ENCODE measurements at regions not wholly inside any gene's neighbourhood (a gene's known extent, or its start where the extent isn't known, plus 50 kb on each side); places are given as distances from the start of the nearest gene placed in this dataset.
"Not testable (repeated sequence)": the region's sequence is repeated elsewhere in the genome, so short reads cannot be mapped to it uniquely, and the experiment has no call there.

DNA sequence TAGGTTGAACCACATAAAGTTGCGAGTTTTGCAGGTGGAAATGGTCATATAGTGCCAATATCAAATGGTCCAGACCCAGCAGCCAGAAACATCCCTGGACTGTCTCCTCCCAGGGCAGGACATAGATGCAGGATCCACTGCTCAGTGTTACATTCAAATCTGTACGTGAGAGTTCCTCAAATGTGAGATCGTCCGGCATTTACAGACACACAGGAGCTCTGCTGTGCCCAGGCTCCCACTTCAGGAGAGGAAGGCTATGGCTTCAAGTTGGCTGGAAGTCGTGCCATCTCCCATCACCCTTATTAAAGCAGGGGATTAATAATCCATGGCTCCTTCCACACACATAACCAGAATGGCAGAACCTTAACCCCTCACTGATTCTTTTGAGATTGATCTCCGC lies 688.2 kb upstream of the HS6ST1 start:
- Mint-ChIP-seq H3K4me1 (no peaks in the 10 kb centered on the region), H3K36me3 (no peaks in the 10 kb centered on the region), H3K9me3 (peaks cover 3% of the 10 kb centered on the region), H3K4me3 (no peak overlapping the region), H3K27ac (no peak overlapping the region), H3K27me3 (peaks cover 23% of the 10 kb centered on the region)
- ATAC-seq: no peak

DNA sequence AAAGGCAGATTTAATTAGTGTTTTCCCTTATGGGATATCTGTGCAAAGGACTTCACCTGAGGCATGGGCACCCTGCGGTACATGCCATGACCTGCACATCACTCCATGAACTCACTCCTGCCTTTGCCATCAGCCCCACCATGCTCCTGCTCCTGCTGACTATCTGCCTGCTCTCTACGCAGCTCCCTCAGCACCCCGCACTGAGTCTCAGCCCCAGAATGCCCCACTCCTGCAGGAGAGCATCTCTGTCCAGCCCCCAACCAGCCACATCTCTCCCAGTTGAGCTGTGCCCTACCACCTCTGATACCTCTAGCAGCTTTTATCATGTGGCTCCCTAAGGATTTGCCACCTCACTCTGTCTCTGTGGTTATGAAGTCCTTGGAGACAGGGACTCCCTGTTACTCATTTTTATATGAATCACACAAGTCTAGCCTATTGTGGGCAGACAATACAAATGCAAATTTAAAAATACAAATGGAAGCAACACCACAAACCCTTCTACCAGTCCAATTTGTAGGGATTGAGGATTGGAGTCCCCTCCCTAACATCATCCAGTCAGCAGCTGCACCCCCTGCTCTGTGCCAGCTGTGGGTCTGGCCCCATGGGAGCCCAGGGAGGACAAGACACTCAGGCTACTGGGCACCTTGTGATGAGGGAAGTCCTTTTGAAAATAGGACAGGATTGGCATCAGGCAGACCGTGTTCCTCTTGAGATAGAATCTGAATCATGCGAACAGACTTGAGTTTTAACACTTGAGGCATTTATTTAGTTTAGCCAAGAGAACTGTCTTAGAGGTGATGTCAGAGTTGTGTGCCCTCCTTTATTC lies 689.6 kb upstream of the HS6ST1 start:
- no peak for ATAC-seq
- no peaks in the 10 kb centered on the region for H3K4me1 Mint-ChIP-seq
- H3K36me3 Mint-ChIP-seq: no peaks in the 10 kb centered on the region
- H3K27me3 Mint-ChIP-seq: peaks cover 23% of the 10 kb centered on the region
- no peak overlapping the region for H3K27ac Mint-ChIP-seq
- no peaks in the 10 kb centered on the region for H3K9me3 Mint-ChIP-seq
- no peak overlapping the region for H3K4me3 Mint-ChIP-seq

DNA sequence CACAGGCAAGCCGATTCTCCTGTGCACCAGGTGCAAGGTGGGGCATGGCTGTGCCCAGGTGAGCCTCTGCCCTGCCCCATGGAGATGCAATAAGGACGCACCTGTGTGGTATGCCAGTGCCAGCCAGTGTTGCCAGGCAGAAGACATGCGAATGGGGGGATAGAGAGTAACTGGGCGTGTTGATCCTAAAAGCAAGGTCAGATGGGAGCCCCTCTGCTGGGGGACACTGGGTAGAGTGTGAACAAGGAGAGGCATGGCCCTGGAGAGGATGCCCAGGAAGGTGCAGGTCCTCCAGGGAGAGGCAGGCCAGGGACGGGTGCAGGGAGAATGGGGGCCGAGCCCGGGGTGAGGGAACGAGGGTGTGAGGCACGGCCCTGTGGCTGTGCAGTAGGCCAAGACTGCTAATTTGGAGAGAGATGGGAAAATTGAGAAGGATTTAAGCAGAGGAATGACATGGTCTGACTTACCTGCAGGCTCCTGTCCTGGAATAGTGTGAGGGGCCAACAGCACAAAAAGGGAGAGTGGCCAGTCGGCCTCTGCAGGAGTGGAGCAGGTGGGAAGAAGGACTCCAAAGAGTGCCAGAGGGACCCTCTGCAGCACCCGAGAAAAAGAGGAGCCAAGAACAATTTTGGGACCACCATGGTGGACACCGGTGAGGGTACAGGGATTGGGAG lies 690.4 kb upstream of the HS6ST1 start:
- Mint-ChIP-seq H3K4me1 (no peaks in the 10 kb centered on the region), H3K9me3 (no peaks in the 10 kb centered on the region), H3K27me3 (peaks cover 23% of the 10 kb centered on the region), H3K4me3 (no peak overlapping the region), H3K36me3 (no peaks in the 10 kb centered on the region), H3K27ac (no peak overlapping the region)
- ATAC-seq: no peak

DNA sequence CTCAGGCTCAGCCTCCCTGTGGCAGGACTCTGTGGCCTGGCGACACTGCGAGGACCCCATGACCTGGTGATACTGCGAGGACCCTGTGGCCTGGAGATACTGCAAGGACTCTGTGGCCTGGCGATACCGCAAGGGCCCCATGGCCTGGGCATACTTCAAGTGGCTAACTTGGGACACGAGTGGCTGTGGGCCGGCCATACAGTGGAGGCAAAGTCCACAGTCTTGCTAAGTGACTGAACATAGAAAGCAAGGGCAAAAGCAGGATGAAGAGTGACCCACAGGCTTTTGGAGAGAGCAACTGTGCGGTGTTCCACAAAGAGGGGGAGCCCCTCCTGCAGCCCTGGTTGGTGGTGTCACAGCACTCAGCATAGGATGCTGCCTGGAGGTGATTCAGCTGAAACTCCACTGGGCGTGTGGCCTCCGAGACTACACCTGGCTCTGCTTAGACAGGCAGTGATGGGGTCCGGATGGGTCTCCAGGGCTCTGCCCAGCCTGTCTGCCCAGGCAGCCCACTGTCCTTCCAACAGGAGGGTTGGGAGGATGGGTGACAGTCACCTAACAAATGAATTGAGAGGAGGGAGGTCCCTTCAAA lies 691.0 kb upstream of the HS6ST1 start:
- Mint-ChIP-seq H3K27ac (no peak overlapping the region), H3K4me3 (no peak overlapping the region), H3K36me3 (no peaks in the 10 kb centered on the region), H3K27me3 (peaks cover 19% of the 10 kb centered on the region), H3K4me1 (no peaks in the 10 kb centered on the region), H3K9me3 (no peaks in the 10 kb centered on the region)
- no peak for ATAC-seq

DNA sequence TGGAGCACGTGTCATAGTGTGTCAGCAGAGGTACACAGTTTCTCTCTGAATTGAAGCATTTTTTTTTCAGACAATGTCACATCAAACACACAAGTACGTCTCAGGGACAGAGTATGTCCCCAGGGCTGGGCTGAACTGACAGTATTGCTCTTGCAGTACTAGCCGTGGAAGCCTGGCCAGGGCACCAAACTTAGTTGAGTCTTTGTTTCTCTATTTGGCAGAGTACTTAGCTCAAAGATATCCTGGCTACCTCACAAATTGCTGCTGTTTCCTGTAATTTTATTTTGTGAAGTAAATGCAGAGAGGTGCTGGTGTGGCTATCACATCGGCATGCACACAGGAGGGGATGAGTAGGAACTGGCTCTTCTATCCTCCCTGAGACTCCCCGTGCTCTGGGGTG lies 691.6 kb upstream of the HS6ST1 start:
- ATAC-seq: no peak
- H3K27ac Mint-ChIP-seq: no peak overlapping the region
- no peaks in the 10 kb centered on the region for H3K4me1 Mint-ChIP-seq
- no peaks in the 10 kb centered on the region for H3K9me3 Mint-ChIP-seq
- H3K27me3 Mint-ChIP-seq: peaks cover 14% of the 10 kb centered on the region
- H3K36me3 Mint-ChIP-seq: no peaks in the 10 kb centered on the region
- no peak overlapping the region for H3K4me3 Mint-ChIP-seq

DNA sequence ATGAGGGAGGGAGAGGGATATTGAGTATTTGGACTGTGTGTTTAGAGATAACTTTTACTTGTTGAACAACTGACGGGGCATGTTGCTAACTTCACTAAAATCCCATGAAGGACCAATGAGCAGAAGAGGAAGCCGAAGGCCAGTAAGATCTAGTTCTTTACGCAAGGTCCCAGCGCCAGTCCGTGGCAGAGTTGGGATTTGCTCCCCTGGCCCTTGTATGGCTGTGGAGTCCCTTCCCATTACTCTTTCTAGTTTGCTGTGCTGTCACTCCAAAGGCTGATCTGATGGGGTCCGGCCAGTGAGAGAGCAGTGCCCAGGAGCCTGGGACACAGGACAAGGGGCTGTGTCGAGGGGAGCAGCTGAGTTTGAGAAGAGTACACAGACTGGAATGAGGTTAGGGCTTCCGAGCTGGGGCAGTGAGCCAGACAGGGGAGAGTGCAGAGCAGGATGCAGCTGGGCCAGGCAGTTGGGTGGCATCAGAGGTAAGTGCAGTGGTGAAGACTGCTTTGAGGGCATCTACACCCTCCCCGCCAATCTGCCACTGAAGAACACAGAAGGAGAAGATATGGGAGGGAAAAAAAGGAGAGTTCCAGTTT lies 692.9 kb upstream of the HS6ST1 start:
- H3K36me3 Mint-ChIP-seq: no peaks in the 10 kb centered on the region
- H3K27ac Mint-ChIP-seq: no peak overlapping the region
- no peaks in the 10 kb centered on the region for H3K9me3 Mint-ChIP-seq
- H3K27me3 Mint-ChIP-seq: peaks cover 14% of the 10 kb centered on the region
- H3K4me1 Mint-ChIP-seq: no peaks in the 10 kb centered on the region
- no peak for ATAC-seq
- H3K4me3 Mint-ChIP-seq: no peak overlapping the region

DNA sequence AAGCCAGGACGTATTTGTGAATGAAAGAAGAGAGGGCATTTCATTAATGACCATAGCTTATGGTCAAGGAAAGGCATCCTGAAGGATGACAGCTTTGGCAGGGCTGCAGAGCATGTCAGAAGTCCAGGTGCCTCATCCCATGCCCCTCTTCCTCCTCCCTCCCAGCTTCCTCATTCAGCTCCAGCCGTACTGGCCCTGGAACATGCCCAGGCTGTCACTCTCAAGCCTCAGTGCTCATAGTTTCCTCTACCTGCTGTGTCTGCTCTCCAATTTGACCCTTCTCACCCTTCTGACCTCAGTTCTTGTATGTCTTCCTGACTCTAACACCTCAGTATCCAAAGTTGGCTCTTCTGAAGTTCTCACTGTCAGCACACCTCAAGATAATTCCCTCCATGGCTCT lies 695.8 kb upstream of the HS6ST1 start:
- H3K36me3 Mint-ChIP-seq: no peaks in the 10 kb centered on the region
- H3K4me1 Mint-ChIP-seq: no peaks in the 10 kb centered on the region
- H3K9me3 Mint-ChIP-seq: no peaks in the 10 kb centered on the region
- no peak overlapping the region for H3K4me3 Mint-ChIP-seq
- ATAC-seq: no peak
- H3K27me3 Mint-ChIP-seq: peaks cover 7% of the 10 kb centered on the region
- H3K27ac Mint-ChIP-seq: no peak overlapping the region

DNA sequence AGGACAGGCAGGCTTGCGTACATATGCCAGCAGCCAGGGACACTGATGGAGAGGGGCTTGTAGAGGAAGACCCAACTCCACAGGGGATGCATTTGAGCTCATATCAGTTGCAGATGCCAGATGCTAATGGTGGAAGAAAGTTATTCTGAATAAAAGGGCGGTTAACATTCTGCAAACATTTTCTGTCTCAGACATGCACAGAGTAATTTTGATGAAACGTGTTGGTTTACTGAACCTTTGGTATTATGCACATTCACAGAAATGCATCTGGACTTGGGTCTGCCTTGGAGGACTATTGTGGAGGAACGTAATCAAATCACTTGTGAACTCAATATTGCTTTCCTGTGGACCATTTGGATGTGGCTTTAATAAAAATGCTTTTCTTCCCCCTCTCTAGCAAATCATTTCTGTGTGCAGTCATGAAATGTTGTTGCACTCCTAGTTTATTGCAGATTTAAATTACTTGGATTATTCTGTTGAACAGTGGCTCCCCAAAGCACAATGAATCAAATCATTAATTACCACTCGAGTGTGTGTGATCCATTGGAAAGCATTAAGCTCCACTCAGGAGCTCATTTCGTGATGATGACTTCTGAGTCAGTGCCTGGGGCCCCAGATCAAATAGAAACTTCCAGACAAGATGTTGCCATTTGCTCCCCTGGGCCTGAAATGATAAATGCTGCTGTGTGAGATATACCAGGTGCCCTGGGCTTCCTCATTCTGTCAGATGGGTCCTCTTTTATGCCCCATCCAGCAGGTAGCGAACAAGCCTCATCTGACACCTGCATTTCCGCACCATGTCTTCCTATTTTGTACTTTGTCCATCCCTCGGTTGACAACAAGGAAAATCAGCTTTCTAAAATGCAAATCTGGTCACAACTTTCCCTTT lies 697.0 kb upstream of the HS6ST1 start:
- no peak for ATAC-seq
- H3K4me1 Mint-ChIP-seq: no peaks in the 10 kb centered on the region
- no peaks in the 10 kb centered on the region for H3K9me3 Mint-ChIP-seq
- H3K27me3 Mint-ChIP-seq: peaks cover 7% of the 10 kb centered on the region
- H3K27ac Mint-ChIP-seq: no peak overlapping the region
- H3K36me3 Mint-ChIP-seq: no peaks in the 10 kb centered on the region
- no peak overlapping the region for H3K4me3 Mint-ChIP-seq

DNA sequence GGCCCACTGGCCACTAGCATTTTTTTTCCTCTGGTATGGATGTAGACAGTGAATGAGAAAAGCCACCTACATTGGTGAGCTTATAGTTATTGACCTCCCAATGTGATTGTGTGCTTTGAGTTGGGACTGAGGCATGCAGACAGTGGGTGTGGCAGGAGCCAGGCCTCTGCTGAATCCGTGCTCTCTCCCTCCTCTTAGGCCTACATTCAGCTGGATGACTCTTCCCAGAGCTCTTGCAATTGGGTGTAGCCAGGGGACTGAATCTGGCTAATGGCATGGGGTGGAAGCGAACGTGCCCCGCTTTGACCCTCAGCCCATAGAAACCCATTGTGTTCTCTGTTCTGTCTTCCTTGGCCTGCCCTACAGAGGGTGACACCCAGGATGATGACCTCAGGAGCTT lies 698.3 kb upstream of the HS6ST1 start:
- Mint-ChIP-seq H3K27ac (no peak overlapping the region), H3K9me3 (no peaks in the 10 kb centered on the region), H3K27me3 (peaks cover 7% of the 10 kb centered on the region), H3K4me3 (no peak overlapping the region), H3K36me3 (no peaks in the 10 kb centered on the region), H3K4me1 (no peaks in the 10 kb centered on the region)
- no peak for ATAC-seq

DNA sequence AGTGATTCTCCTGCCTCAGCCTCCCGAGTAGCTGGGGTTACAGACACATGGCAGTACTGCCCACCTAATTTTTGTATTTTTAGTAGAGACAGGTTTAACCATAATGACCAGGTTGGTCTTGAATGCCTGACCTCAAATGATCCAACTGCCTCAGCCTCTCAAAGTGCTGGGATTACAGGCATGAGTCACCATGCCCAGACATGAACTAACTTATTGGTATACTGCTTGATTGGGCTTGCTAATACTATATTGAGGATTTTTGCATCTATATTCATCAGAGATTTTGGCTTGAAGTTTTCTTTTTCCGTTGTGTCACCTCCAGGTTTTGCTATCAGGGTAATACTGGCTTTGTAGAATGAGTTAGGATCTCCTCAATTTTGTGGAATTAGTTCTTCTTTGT lies 706.1 kb upstream of the HS6ST1 start:
- no peak for ATAC-seq
- no peak overlapping the region for H3K27ac Mint-ChIP-seq
- no peaks in the 10 kb centered on the region for H3K36me3 Mint-ChIP-seq
- H3K4me3 Mint-ChIP-seq: no peak overlapping the region
- peaks cover 11% of the 10 kb centered on the region for H3K9me3 Mint-ChIP-seq
- H3K27me3 Mint-ChIP-seq: peaks cover 11% of the 10 kb centered on the region
- no peaks in the 10 kb centered on the region for H3K4me1 Mint-ChIP-seq

DNA sequence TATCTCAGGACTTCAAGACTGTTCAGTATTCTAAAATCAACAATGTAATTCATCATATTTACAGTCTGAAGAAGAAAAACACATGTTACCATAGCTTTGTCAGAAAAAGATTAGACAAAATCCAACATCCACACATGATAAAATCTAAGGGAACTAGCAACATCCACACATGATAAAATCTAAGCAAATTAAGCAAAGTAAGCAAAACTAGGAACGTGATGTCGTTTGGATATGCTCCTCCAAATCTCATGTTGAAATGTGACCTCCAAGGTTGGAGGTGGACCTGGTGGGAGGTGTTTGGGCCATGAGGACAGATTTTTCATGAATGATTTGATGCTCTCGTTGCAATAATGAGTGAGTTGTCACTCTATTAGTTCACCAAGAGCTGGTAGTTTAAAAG lies 717.3 kb upstream of the HS6ST1 start:
- Mint-ChIP-seq H3K27ac (no peak overlapping the region), H3K4me1 (no peaks in the 10 kb centered on the region)

DNA sequence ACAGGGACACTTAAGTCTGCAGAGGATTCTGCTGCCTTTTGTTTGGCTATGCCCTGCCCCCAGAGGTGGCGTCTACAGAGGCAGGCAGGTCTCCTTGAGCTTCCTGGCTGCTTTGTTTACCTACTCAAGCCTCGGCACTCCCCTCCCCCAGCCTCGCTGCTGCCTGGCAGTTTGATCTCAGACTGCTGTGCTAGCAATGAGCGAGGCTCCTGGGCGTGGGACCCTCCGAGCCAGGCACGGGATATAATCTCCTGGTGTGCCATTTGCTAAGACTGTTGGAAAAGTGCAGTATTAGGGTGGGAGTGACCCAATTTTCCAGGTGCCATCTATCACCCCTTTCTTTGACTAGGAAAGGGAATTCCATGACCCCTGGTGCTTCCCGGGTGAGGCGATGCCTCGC lies 725.0 kb upstream of the HS6ST1 start:
- ATAC-seq, H3K27ac Mint-ChIP-seq, H3K27me3 Mint-ChIP-seq, H3K4me1 Mint-ChIP-seq, H3K4me3 Mint-ChIP-seq, H3K36me3 Mint-ChIP-seq: not testable (repeated sequence)
- peaks cover 14% of the 10 kb centered on the region for H3K9me3 Mint-ChIP-seq

More for the DNA sequence above, 717.3 kb upstream of the HS6ST1 start:
- Mint-ChIP-seq H3K9me3 (peaks cover 4% of the 10 kb centered on the region), H3K4me3 (no peak overlapping the region), H3K36me3 (no peaks in the 10 kb centered on the region), H3K27me3 (peaks cover 9% of the 10 kb centered on the region)
- ATAC-seq: no peak

DNA sequence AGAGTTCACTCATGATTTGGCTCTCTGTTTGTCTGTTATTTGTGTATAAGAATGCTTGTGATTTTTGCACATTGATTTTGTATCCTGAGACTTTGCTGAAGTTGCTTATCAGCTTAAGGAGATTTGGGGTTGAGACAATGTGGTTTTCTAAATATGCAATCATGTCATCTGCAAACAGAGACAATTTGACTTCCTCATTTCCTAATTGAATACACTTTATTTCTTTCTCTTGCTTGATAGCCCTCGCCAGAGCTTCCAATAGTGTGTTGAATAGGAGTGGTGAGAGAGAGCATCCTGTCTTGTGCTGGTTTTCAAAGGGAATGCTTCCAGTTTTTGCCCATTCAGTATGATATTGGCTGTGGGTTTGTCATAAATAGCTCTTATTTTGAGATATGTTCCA lies 727.8 kb upstream of the HS6ST1 start:
- not testable (repeated sequence) for H3K36me3 Mint-ChIP-seq, H3K4me3 Mint-ChIP-seq, H3K9me3 Mint-ChIP-seq, H3K27ac Mint-ChIP-seq, H3K27me3 Mint-ChIP-seq, ATAC-seq, H3K4me1 Mint-ChIP-seq

DNA sequence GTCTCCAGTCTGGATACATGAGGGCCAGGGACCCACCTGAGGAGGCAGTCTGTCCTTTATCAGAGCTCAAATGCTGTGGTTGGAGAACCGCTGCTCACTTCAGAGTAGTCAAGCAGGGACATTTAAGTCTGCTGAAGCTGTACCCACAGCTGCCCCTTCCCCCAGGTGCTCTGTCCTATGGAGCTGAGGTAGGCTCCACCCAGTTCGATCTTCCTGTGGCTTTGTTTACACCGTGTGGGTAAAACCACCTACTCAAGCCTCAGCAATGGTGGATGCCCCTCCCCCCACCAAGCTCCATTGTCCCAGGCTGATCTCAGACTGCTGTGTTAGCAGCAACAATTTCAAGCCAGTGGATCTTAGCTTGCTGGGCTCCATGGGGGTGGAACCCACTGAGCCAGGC lies 731.4 kb upstream of the HS6ST1 start:
- H3K36me3 Mint-ChIP-seq: no peaks in the 10 kb centered on the region
- no peaks in the 10 kb centered on the region for H3K27me3 Mint-ChIP-seq
- no peak overlapping the region for H3K4me3 Mint-ChIP-seq
- peaks cover 3% of the 10 kb centered on the region for H3K9me3 Mint-ChIP-seq
- no peaks in the 10 kb centered on the region for H3K4me1 Mint-ChIP-seq
- ATAC-seq: no peak
- no peak overlapping the region for H3K27ac Mint-ChIP-seq

DNA sequence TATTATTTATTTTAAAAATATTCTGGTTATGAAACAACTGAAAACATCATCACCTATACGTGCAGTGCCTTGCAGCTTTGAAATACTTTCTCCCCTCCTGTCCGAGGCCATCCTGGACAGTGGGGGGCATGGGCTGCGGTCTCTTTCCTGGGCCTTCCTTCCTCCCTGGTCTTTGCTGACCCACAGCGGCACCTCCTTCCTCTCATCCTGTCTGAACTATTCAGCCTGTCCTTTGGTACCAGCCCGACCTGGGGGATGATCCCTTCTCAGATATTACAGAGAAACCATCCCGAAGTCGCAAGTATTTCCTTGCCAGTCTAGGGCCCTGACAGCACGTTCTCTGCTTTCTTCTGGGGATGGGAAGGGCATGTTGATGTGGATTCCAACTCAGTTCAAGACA lies 736.6 kb upstream of the HS6ST1 start:
- H3K27ac Mint-ChIP-seq: no peak overlapping the region
- H3K36me3 Mint-ChIP-seq: no peaks in the 10 kb centered on the region
- H3K27me3 Mint-ChIP-seq: no peaks in the 10 kb centered on the region
- ATAC-seq: no peak
- H3K4me1 Mint-ChIP-seq: no peaks in the 10 kb centered on the region
- no peak overlapping the region for H3K4me3 Mint-ChIP-seq
- H3K9me3 Mint-ChIP-seq: no peaks in the 10 kb centered on the region

Data from stimulated activated memory B cell treated with anti-CD40 and anti-IgM and Interleukin-4, amounts not matched to agents 10 μg/mL and 1 μg/mL and 100 μg/mL, for 72 hours (primary cell).